B cell (primary cell): ENCODE measurements at regions not wholly inside any gene's neighbourhood (a gene's known extent, or its start where the extent isn't known, plus 50 kb on each side); places are given as distances from the start of the nearest gene placed in this dataset.

Experiments used
- ATAC-seq: fragments of 200-7000 bp; cut with Tn5 transposase; one replicate; pipeline ENCODE4 v1.10.0; 2021; ENCODE audit warnings: low read depth, mild to moderate bottlenecking, moderate number of reproducible peaks, moderate library complexity
- CTCF ChIA-PET: fragments of 350-600 bp; sonication (Branson Sonifier 250); formaldehyde crosslinking; loops from one replicate; lab custom pipeline; 2021; ENCODE audit warnings: antibody characterized with exemption, inconsistent platforms; lab: Charles Lee
- POLR2A ChIA-PET: fragments of 350-600 bp; sonication (Branson Sonifier 250); formaldehyde crosslinking; loops from one replicate; lab custom pipeline; 2021; ENCODE audit warnings: antibody characterized with exemption; lab: Charles Lee
- DNase-seq: peaks from one replicate; pipeline ENCODE4 v3.0.0; 2013
- H2AFZ ChIP-seq: 2 replicates; pipeline ENCODE4 v1.6.1; 2012; ENCODE audit warnings: mild to moderate bottlenecking, low read depth, low read length; ENCODE audit not compliant: insufficient read depth, poor library complexity, severe bottlenecking
- H3K27ac ChIP-seq, 2 donors: 1 replicate in 1 of 2; 2 replicates in 1 of 2; pipeline ENCODE4 v1.5.1; 2012 to 2013; ENCODE audit warnings: low read length in 2 of 2, mild to moderate bottlenecking in 2 of 2, moderate library complexity in 1 of 2
- H3K27me3 ChIP-seq, 4 experiments: fragments of 200-600 bp in 1 of 4; sonication (generic) in 1 of 4; replicated peaks in 1 of 4; 1 replicate in 2 of 4; 2 replicates in 2 of 4; pipeline versions ENCODE4 v1.6.1 to v1.7.0; 2013 to 2016; ENCODE audit warnings: low read length in 3 of 4, mild to moderate bottlenecking in 2 of 4, mixed read lengths in 1 of 4, moderate library complexity in 1 of 4; ENCODE audit not compliant: insufficient read depth in 4 of 4, control insufficient read depth in 3 of 4; ENCODE audit errors: control extremely low read depth in 1 of 4
- H3K36me3 ChIP-seq, 2 experiments: replicated peaks in 1 of 2; 1 replicate in 1 of 2; 2 replicates in 1 of 2; pipeline versions ENCODE4 v1.6.1 to v1.7.1; 2013; ENCODE audit warnings: low read length in 1 of 2; ENCODE audit not compliant: insufficient read depth in 2 of 2, control insufficient read depth in 1 of 2; ENCODE audit errors: control extremely low read depth in 1 of 2, extremely low read depth in 1 of 2
- H3K4me1 ChIP-seq, 2 donors: fragments of 200-600 bp in 1 of 2; sonication (generic) in 1 of 2; 1 replicate in 1 of 2; 2 replicates in 1 of 2; pipeline versions ENCODE4 v1.5.1 to v1.6.1; 2013 to 2017; ENCODE audit warnings: low read length in 2 of 2; ENCODE audit not compliant: control insufficient read depth in 2 of 2, insufficient read depth in 2 of 2
- H3K4me2 ChIP-seq: replicated peaks from 2 replicates; pipeline ENCODE3; 2012; ENCODE audit warnings: mild to moderate bottlenecking, low read depth, low read length; ENCODE audit not compliant: poor library complexity, severe bottlenecking
- H3K4me3 ChIP-seq, 5 experiments: fragments of 200-600 bp in 1 of 5; sonication (generic) in 1 of 5; 1 replicate in 3 of 5; 2 replicates in 2 of 5; pipeline versions ENCODE4 v1.5.1 to v1.7.0; 2011 to 2016; ENCODE audit warnings: low read length in 4 of 5, mild to moderate bottlenecking in 4 of 5, low read depth in 2 of 5, control low read depth in 1 of 5, moderate library complexity in 1 of 5; ENCODE audit not compliant: insufficient read depth in 1 of 5; ENCODE audit errors: control extremely low read depth in 1 of 5, extremely low read depth in 1 of 5
- H3K79me2 ChIP-seq: fragments of 200-600 bp; sonication (generic); one replicate; pipeline ENCODE4 v1.6.0; 2016; ENCODE audit warnings: low read length; ENCODE audit not compliant: control insufficient read depth, insufficient read depth
- H3K9ac ChIP-seq: fragments of 200-600 bp; sonication (generic); 2 replicates; pipeline ENCODE4 v1.6.1; 2017; ENCODE audit warnings: mild to moderate bottlenecking, low read length, moderate library complexity
- H3K9me3 ChIP-seq, 3 donors: one replicate each; pipeline versions ENCODE4 v1.6.1 to v1.7.1; 2013; ENCODE audit warnings: low read length in 2 of 3; ENCODE audit not compliant: control insufficient read depth in 2 of 3, insufficient read depth in 1 of 3; ENCODE audit errors: control extremely low read depth in 1 of 3
- H4K20me1 ChIP-seq: 2 replicates; pipeline ENCODE4 v1.6.0; 2012; ENCODE audit warnings: mild to moderate bottlenecking, low read length; ENCODE audit not compliant: insufficient read depth, control insufficient read depth, poor library complexity, severe bottlenecking
- H3K27ac Mint-ChIP-seq: one replicate; pipeline ENCODE4 v1.8.0; 2021; ENCODE audit warnings: mixed read lengths
- H3K27me3 Mint-ChIP-seq: one replicate; pipeline ENCODE4 v1.8.0; 2021; ENCODE audit warnings: mixed read lengths
- H3K4me1 Mint-ChIP-seq: one replicate; pipeline ENCODE4 v1.8.0; 2021; ENCODE audit warnings: mixed read lengths
- H3K4me3 Mint-ChIP-seq: one replicate; pipeline ENCODE4 v1.8.0; 2021; ENCODE audit warnings: mixed read lengths
- H3K9me3 Mint-ChIP-seq: one replicate; pipeline ENCODE4 v1.8.0; 2022; ENCODE audit warnings: mixed read lengths; ENCODE audit not compliant: insufficient read depth
- CTCF ChIP-seq: fragments of 200-600 bp; IDR thresholded peaks from one replicate; pipeline ENCODE4 v1.8.0; 2022; ENCODE audit warnings: antibody characterized with exemption, mild to moderate bottlenecking
- EZH2 ChIP-seq: IDR thresholded peaks from 2 replicates; pipeline ENCODE4 v1.6.1; 2012; ENCODE audit warnings: borderline replicate concordance, low read depth, mild to moderate bottlenecking, moderate library complexity, low read length; ENCODE audit not compliant: insufficient read depth, poor library complexity, severe bottlenecking
- WGBS: methylation state at CpG from one replicate; pipeline ENCODE4 v1.1.5; 2013; ENCODE audit warnings: missing lambda C conversion rate; ENCODE audit not compliant: insufficient coverage; 5-methylcytosine and 5-hydroxymethylcytosine counted together
- intact Hi-C: fragments of 100-400 bp; cut with micrococcal nuclease; formaldehyde crosslinking; loops from one replicate; pipeline ENCODE4 v1.10.0; 2022

- Histone ChIP-seq H3K9ac (no peak overlapping the region), H3K9me3 (peaks cover 0 to 7% (median 0%) of the 10 kb centered on the region in 3 donors), H3K27me3 (no peaks in the 10 kb centered on the region), H3K79me2 (no peaks in the 10 kb centered on the region), H3K27ac (no peak overlapping the region), H3K4me3 (no peak overlapping the region), H3K4me1 (no peaks in the 10 kb centered on the region), H3K4me2 (no peak overlapping the region), H3K36me3 (no peaks in the 10 kb centered on the region), H2AFZ (no peak overlapping the region), H4K20me1 (no peaks in the 10 kb centered on the region)
- Mint-ChIP-seq H3K4me3 (no peak overlapping the region), H3K4me1 (peaks cover 2% of the 10 kb centered on the region), H3K9me3 (no peaks in the 10 kb centered on the region), H3K27ac (no peak overlapping the region), H3K27me3 (peaks cover 7% of the 10 kb centered on the region)
- intact Hi-C loops, result loop anchor here (5.0 kb wide), 1 partner anchor 915 kb away; no protein-coding TSS in a partner anchor
- POLR2A ChIA-PET, result no interaction called here
- TF ChIP-seq EZH2 (no peak), CTCF (peak; percentile 70)
- peak; percentile 58 for ATAC-seq
- CTCF ChIA-PET, result interaction anchor here (1.0 to 3.3 kb wide), 10 partner anchors 9 to 917 kb away, joined by 3 to 12 read pairs (median 4); no protein-coding TSS in a partner anchor
- 76% methylated on average over 5 of the region's 10 CpGs for WGBS
- DNase-seq, result peak; percentile 50
Measured at GRCh38 chr4:85127653-85128052, 161.2 kb upstream of the WDFY3 start.

- H3K27me3 Mint-ChIP-seq, result peaks cover 13% of the 10 kb centered on the region
- no peak overlapping the region for H3K4me3 Mint-ChIP-seq
- Histone ChIP-seq H3K27ac (no peak overlapping the region), H3K4me3 (no peak overlapping the region), H3K9me3 (peaks cover 0 to 7% (median 0%) of the 10 kb centered on the region in 3 donors), H2AFZ (no peak overlapping the region), H4K20me1 (no peaks in the 10 kb centered on the region), H3K9ac (no peak overlapping the region), H3K4me2 (no peak overlapping the region), H3K36me3 (no peaks in the 10 kb centered on the region), H3K79me2 (no peaks in the 10 kb centered on the region), H3K4me1 (no peaks in the 10 kb centered on the region), H3K27me3 (no peaks in the 10 kb centered on the region)
- intact Hi-C loops, result loop anchor here (5.0 kb wide), 1 partner anchor 914 kb away; no protein-coding TSS in a partner anchor
- WGBS, result 100% methylated on average over 9 of the region's 18 CpGs
- H3K9me3 Mint-ChIP-seq, result no peaks in the 10 kb centered on the region
- no peak for DNase-seq
- TF ChIP-seq EZH2 (no peak), CTCF (no peak)
- ATAC-seq, result no peak
- ChIA-PET POLR2A (no interaction called here), CTCF (interaction anchor here (0.8 to 3.3 kb wide), 10 partner anchors 13 to 916 kb away, joined by 3 to 12 read pairs (median 4); no protein-coding TSS in a partner anchor)
- no peak overlapping the region for H3K27ac Mint-ChIP-seq
- peaks cover 2% of the 10 kb centered on the region for H3K4me1 Mint-ChIP-seq
Measured at GRCh38 chr4:85128246-85129204, 162.0 kb upstream of the WDFY3 start.
